ENCODE measurements at regions not wholly inside any gene's neighbourhood (a gene's known extent, or its start where the extent isn't known, plus 50 kb on each side); places are given as distances from the start of the nearest gene placed in this dataset.

DNA sequence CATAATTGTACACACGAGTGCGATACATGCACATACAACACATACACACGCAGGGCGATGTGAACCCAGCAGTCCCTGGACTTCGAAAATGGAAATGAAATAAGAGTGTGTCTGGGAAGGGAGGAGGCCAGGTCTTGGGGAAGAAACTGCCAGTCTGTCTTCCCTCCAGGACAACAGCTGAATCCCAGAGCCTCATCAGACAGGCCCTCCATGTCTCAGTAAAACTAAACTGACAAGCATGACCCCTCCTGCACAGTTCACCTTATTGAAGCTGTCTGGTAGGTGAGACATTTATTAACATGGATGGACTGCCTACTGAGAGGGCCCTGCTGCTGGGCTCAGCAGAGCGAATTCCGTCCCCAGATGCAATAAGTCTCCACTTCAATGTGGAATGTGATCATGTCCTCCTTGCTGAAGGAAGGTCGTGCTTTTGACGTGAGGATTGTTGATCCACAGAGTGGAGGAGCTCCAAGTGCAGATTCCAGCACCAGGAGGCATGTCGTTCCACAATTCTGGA, 117.4 kb downstream of the SOX9 start:
- Histone ChIP-seq H2AFZ (no peak overlapping the region), H3K4me1 (ENCODE audit: insufficient read depth) (peaks cover 23% of the 10 kb centered on the region), H3K27me3 (ENCODE audit: insufficient read depth) (no peaks in the 10 kb centered on the region), H3K4me2 (no peak overlapping the region), H3K27ac (ENCODE audit: low read depth) (no peak overlapping the region), H3K9me2 (ENCODE audit: insufficient read depth) (peaks cover 2% of the 10 kb centered on the region; the same call in 1 of the 2 replicates), H3K4me3 (no peak overlapping the region), H3F3A (replicated peaks; ENCODE audit: low read depth) (no peaks in the 10 kb centered on the region), H3K79me2 (replicated peaks; ENCODE audit: insufficient read depth) (no peaks in the 10 kb centered on the region), H3K36me3 (ENCODE audit: insufficient read depth) (no peaks in the 10 kb centered on the region), H4K20me1 (replicated peaks; ENCODE audit: insufficient read depth) (no peaks in the 10 kb centered on the region)
- no peak for TF ChIP-seq POLR2AphosphoS5 (IDR thresholded peaks at IDR 0.05; ENCODE audit: low read depth)
- no peak for TF ChIP-seq JUNB (IDR thresholded peaks at IDR 0.05; ENCODE audit: unreplicated experiment)
- no peak for TF ChIP-seq ZNF114 (CRISPR knock-in tag; IDR thresholded peaks at IDR 0.05)
- TF ChIP-seq, protein P1, sequence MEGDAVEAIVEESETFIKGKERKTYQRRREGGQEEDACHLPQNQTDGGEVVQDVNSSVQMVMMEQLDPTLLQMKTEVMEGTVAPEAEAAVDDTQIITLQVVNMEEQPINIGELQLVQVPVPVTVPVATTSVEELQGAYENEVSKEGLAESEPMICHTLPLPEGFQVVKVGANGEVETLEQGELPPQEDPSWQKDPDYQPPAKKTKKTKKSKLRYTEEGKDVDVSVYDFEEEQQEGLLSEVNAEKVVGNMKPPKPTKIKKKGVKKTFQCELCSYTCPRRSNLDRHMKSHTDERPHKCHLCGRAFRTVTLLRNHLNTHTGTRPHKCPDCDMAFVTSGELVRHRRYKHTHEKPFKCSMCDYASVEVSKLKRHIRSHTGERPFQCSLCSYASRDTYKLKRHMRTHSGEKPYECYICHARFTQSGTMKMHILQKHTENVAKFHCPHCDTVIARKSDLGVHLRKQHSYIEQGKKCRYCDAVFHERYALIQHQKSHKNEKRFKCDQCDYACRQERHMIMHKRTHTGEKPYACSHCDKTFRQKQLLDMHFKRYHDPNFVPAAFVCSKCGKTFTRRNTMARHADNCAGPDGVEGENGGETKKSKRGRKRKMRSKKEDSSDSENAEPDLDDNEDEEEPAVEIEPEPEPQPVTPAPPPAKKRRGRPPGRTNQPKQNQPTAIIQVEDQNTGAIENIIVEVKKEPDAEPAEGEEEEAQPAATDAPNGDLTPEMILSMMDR (conservative IDR thresholded peaks at IDR 0.05; ENCODE audit: low read depth in 2 of 2) = no peak
- no peak for TF ChIP-seq EZH2phosphoT487 (IDR thresholded peaks at IDR 0.05; ENCODE audit: unreplicated experiment)
- TF ChIP-seq ZNF331 (CRISPR knock-in tag; IDR thresholded peaks at IDR 0.05; ENCODE audit: low read depth) = no peak
- no peak for TF ChIP-seq EZH2 (IDR thresholded peaks at IDR 0.05; ENCODE audit: low read depth, unreplicated experiment)
- TF ChIP-seq CREB1 (CRISPR knock-in tag; IDR thresholded peaks at IDR 0.05; ENCODE audit: low read depth) = no peak
- no peak for TF ChIP-seq ZNF462 (CRISPR knock-in tag; IDR thresholded peaks at IDR 0.05)
- no peak for TF ChIP-seq ETS1 (IDR thresholded peaks at IDR 0.05)
- no peak for TF ChIP-seq NANOG (IDR thresholded peaks at IDR 0.05; ENCODE audit: borderline replicate concordance)
- TF ChIP-seq REST (IDR thresholded peaks at IDR 0.05; ENCODE audit: unreplicated experiment) = no peak
- no peak for TF ChIP-seq STAT1 (IDR thresholded peaks at IDR 0.05; ENCODE audit: unreplicated experiment)
- DNase-seq (ENCODE audit: low spot score) (no peak), ATAC-seq (no peak)
- Mint-ChIP-seq H3K4me1 (peaks cover 36% of the 10 kb centered on the region), H3K27me3 (ENCODE audit: insufficient read depth, low read depth, poor library complexity) (peaks cover 7% of the 10 kb centered on the region), H3K4me3 (no peak overlapping the region), H3K9me3 (peaks cover 6% of the 10 kb centered on the region; the same call in 2 of the 3 replicates), H3K27ac (no peak overlapping the region), H3K36me3 (ENCODE audit: low read depth) (peaks cover 7% of the 10 kb centered on the region; the same call in 2 of the 3 replicates)

Data from GM23338 (cell line).